Activated CD4-positive, alpha-beta T cell treated with anti-CD3 and anti-CD28 coated beads, Interleukin-2, amount 50 U/mL, for 48 hours (primary cell): ENCODE measurements at regions not wholly inside any gene's neighbourhood (a gene's known extent, or its start where the extent isn't known, plus 50 kb on each side); places are given as distances from the start of the nearest gene placed in this dataset.

ENCODE experiments used
- DNase-seq, 2 experiments: peaks; one replicate each; pipeline ENCODE4 v3.0.0-alpha.2; 2020

- DNase-seq, result no peak
Observed at GRCh38 chr2:239682518-239682917, 281.7 kb upstream of the HDAC4 start.

GRCh38 chr2:239679755-239680154 is 278.9 kb upstream of the HDAC4 start:
- DNase-seq, result no peak

DNA sequence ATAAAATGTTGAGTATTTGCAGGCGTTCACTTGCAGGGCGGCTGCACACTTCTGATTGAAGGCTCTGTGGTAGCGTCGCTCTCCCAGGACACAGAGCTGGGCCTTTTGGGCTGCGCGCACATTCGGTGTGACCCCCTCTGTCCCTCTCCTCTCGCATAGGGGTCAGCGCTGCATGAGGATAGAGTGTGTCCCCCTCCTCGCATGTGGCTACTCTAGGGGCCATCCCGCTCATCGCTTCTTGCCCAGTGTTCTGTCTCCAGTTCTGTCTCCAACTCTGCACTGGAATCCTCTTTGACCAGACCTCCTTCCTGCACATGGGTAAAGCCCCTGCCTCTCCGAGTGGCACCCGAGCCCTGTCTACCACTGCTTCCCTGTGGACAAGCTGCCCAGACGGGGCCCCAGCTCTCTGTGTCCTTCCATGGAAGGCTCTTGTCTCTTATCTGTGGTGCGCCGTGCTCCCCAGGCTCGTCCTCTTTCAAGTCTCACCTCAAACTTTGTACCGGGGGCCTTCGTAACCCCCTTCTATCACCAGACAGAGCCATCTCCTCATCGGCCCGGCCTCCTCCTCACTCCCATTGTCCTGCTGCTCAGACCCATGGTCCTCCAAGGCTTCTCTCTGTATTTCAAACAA is 278.0 kb upstream of the HDAC4 start:
- DNase-seq, result no peak

GRCh38 chr2:239678186-239678490 is 277.3 kb upstream of the HDAC4 start:
- DNase-seq, result no peak

GRCh38 chr2:239677453-239678185 is 276.8 kb upstream of the HDAC4 start:
- DNase-seq, result no peak

- no peak for DNase-seq
Observed at GRCh38 chr2:239676716-239677452, 276.1 kb upstream of the HDAC4 start.

DNA sequence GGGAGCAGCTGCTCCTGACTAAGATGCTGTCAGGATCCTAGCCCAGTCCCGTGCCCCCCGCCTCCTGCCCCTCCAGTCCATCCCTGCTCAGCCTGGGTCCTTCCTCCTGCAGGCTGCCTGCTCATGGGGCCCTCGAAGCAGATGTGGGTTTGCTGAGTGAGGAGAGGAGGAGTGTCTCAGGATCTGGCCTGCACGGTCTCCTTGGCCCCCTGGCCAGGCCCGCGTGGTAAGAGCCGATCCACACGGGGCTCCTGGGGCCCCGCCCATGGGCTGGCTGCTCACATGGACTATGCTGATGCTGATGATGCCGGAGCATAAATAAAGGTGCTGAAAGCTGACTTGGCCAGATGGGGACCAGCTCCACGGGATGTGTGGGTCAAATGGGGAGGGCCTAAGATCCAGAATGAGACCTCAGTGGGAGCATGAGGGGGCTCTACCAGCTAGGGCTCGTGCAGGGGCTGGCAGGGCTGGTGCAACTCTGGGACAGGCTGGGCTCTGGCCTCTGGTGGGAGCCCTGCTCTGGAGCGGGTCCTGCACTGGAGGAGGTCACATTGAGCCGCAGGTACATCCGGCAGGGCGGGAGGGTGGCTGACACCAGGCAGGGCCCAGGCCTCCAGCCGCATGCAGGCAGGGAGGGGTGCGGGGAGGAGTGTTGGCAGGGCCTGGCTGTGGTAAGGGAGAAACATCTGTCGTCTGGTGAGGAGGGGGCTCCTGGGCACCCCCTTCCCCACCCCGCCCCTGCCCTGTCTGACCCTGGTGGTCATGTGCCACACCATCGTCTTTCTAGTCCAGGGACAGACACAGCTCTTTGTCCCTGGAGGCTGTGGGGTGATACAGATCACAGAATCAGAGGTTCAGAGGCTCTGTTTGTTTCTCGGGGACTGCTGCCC is 275.3 kb upstream of the HDAC4 start:
- DNase-seq, result no peak

DNA sequence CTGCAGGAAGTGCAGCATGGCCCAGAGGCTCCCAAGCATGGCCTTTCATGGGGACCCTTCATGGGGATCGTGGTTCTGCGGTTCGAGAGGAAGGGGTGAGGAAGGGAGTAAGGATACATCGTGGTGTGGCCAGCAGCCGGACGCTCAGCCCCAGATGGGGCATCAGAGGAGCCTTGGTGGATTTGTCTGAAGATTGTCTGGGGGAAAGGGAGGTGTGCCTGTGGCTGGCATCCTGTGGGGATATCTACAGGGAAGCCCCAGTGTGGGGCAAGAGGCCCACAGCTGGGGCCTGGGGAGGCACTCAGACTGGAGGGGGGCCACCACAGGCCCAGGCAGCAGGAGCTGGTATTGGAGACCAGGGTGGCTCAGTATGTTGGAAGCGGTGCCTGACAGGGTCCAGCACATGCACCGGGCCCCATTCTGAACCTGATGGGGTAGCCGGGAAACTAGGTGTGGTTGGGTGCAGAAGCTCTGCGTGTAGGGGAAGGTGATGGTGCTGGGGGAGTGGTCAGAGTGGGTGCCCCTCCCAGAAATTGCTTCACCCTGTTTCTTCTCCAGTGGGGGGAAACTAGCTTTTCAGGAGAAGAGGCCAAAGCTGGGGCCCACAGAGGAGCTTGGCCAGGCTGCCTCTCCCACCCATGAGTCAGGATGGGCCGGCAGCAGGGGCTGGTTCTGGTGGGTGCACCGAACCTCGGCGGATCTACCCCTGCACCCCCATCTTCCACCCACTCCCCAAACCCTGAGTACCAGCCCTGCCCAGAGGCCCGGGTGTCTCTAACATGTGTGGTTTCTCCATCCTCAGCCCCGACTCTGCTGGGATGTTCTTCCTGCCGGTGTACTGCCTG is 274.4 kb upstream of the HDAC4 start:
- DNase-seq, result no peak

- no peak for DNase-seq
Observed at GRCh38 chr2:239674101-239674980, 273.5 kb upstream of the HDAC4 start.

DNA sequence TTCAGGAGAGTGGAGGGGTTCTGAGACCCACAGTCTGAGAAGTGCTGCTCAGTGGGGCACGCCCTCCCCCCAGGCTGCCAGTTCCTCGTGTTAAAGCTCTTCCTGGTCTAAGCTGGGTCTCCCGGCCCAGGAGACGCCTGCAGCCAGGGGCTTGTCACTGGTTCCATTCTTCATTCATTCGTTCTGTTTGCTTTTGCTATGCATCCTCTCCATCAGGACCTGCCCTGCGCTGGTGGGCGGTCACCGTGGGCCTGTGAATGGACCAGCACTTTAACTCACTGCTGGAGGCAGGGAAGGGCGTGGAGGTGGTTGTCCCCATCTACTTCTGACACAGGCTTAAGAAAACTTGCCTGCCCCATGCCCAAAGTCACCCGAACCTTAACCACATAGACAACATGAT is 272.8 kb upstream of the HDAC4 start:
- DNase-seq, result no peak

GRCh38 chr2:239671916-239672849 is 271.4 kb upstream of the HDAC4 start:
- DNase-seq, result no peak

DNA sequence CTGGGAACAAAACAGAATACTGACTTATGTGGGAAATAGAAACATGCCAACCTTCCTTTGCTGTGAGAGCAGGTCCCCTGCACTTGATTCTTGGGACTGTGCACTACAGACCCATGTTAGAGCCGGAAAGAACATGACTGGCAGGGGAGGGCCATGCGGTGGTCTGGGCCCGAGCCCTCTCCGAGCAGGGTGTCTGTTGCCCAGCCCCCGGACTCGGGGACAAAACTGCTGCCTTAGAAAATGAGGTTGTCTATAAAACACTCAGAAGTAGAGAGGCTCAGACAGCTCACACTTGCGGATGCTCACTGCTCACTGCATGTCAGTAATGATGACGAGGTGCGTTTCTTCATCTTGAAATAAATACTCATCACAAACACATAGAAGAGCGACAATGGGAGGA is 270.7 kb upstream of the HDAC4 start:
- no peak for DNase-seq

- no peak for DNase-seq
Observed at GRCh38 chr2:239670463-239671120, 269.8 kb upstream of the HDAC4 start.

DNA sequence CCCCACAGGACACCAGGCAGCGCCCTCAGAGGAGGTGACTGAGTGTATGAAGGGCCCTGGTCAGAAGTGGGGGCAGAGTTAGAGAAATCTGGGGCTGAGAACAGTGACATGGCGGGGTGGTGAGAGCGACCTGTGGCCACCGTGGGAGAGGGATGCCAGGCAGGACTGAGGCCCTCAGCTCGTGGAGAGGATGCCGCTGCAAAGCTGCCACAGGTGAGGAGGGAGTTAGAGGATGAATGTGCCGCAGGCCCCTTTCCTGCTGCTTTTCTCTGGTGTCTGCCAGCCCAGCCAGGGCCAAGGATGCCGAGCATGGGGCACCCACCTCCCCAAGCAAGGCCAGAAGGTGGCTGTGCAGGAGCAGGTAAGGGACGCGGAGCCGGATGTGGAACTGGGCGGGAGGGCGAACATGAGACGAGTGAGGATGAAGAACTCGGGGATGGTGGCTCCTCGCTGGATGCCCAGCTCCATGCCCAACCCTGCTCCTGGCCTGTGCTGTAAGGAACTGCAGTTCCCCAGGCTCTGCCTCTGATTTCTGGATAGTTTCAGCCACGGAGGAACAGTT is 269.2 kb upstream of the HDAC4 start:
- DNase-seq, result no peak

- DNase-seq, result no peak
Observed at GRCh38 chr2:239669181-239669898, 268.5 kb upstream of the HDAC4 start.

GRCh38 chr2:239668651-239669050 is 267.8 kb upstream of the HDAC4 start:
- no peak for DNase-seq

GRCh38 chr2:239668042-239668441 is 267.2 kb upstream of the HDAC4 start:
- DNase-seq, result no peak

DNA sequence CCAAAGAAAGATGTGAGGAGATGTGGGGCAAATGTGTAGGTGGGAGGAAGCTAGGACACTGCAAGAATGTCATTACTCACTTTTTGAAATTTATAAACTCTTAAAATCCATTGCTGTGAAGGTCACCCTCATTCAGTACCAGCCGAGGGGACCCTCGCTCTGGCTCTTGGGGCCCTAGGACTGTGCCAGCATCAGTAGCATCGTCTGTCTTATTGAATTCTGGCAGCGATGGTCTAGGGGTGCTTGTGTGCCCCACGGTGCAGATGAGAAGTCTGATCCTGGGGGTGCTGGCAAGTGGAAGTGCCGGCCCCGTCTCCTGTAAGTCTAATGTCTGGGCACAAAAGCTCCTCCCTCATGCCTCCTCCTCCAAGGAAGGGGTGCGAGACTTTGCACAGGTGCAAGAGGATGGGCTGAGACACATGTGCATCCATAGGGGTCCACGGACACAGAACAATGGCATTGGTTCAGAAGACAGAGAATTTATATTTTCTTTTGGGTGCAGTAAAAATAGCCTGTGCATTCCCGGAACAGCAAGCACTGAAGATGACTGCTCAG is 266.7 kb upstream of the HDAC4 start:
- no peak for DNase-seq
